ENCODE measurements at regions not wholly inside any gene's neighbourhood (a gene's known extent, or its start where the extent isn't known, plus 50 kb on each side); places are given as distances from the start of the nearest gene placed in this dataset.

- Histone ChIP-seq H3K4me1 (ENCODE audit: control insufficient read depth in 1 of 2, insufficient read depth in 2 of 2, low read length in 2 of 2) (peaks cover 26 to 30% of the 10 kb centered on the region in 2 experiments), H3K4me2 (ENCODE audit: low read length) (no peak overlapping the region), H3K27ac (ENCODE audit: low read depth, low read length) (no peak overlapping the region), H4K20me1 (ENCODE audit: insufficient read depth) (no peaks in the 10 kb centered on the region), H2AFZ (ENCODE audit: low read depth, low read length, poor library complexity, severe bottlenecking) (no peak overlapping the region), H3K9ac (ENCODE audit: low read length) (no peak overlapping the region), H3K36me3 (ENCODE audit: control insufficient read depth in 1 of 2, insufficient read depth in 2 of 2, low read length in 2 of 2) (no peaks in the 10 kb centered on the region), H3K4me3 (replicated peaks in 1 of 2; ENCODE audit: low read depth in 1 of 2, low read length in 2 of 2) (no peak overlapping the region), H3K9me3 (ENCODE audit: control insufficient read depth in 1 of 2, insufficient read depth in 1 of 2, low read depth in 1 of 2, low read length in 2 of 2) (peaks cover 0 to 2% of the 10 kb centered on the region in 2 experiments; a peak in 1 of 4 replicates), H3K9me2 (ENCODE audit: insufficient read depth) (no peaks in the 10 kb centered on the region), H3K79me2 (ENCODE audit: insufficient read depth, low read length) (no peaks in the 10 kb centered on the region), H3K27me3 (ENCODE audit: insufficient read depth, low read length) (no peaks in the 10 kb centered on the region)
- ATAC-seq: no peak
- no TSS peak for BruUV-seq (replicated peaks)
- no peak for DNase-seq (ENCODE audit: low read depth, low spot score)
- ChIA-PET RAD21 (ENCODE audit: low non-redundant PET in 1 of 2, low total read pairs in 2 of 2, uncharacterized antibody in 2 of 2, unreplicated experiment in 2 of 2) (no interaction called here), POLR2A (no interaction called here), CTCF (interaction anchor here (0.6 kb wide), 1 partner anchor 125 kb away, joined by 3 read pairs; no protein-coding TSS in a partner anchor)
- intact Hi-C loops (cut with micrococcal nuclease): no loop called here
- TF ChIP-seq RAD21 (IDR thresholded peaks at IDR 0.05; ENCODE audit: low read depth): no peak
- TF ChIP-seq ZNF274 (IDR thresholded peaks at IDR 0.05; ENCODE audit: low read depth, low read length): no peak
- TF ChIP-seq EGR1 (IDR thresholded peaks at IDR 0.05; ENCODE audit: low read depth): no peak
- TF ChIP-seq MAX (IDR thresholded peaks at IDR 0.05): no peak
- TF ChIP-seq SIN3A (IDR thresholded peaks at IDR 0.05; ENCODE audit: low read depth): no peak
- no peak for TF ChIP-seq TCF7L2 (IDR thresholded peaks at IDR 0.05; ENCODE audit: borderline replicate concordance, extremely low read depth, insufficient read depth, insufficient read length)
- no peak for TF ChIP-seq EZH2 (IDR thresholded peaks at IDR 0.05)
- no peak for TF ChIP-seq ELF1 (IDR thresholded peaks at IDR 0.05; ENCODE audit: borderline replicate concordance, low read depth)
- no peak for TF ChIP-seq SP1 (IDR thresholded peaks at IDR 0.05; ENCODE audit: low read depth)
- TF ChIP-seq REST (IDR thresholded peaks at IDR 0.05; ENCODE audit: low read depth): no peak
- no peak for TF ChIP-seq EZH2phosphoT487 (IDR thresholded peaks at IDR 0.05; ENCODE audit: borderline replicate concordance)
- TF ChIP-seq SRF (IDR thresholded peaks at IDR 0.05; ENCODE audit: low read depth): no peak
- no peak for TF ChIP-seq ZFX (IDR thresholded peaks at IDR 0.05)
- TF ChIP-seq YY1 (IDR thresholded peaks at IDR 0.05; ENCODE audit: extremely low read depth, insufficient replicate concordance, low read depth, low read length): no peak
- TF ChIP-seq CEBPB (IDR thresholded peaks at IDR 0.05; ENCODE audit: low read depth): no peak
- TF ChIP-seq ZBTB33 (IDR thresholded peaks at IDR 0.05; ENCODE audit: extremely low read depth, insufficient replicate concordance, low read length): no peak
- no peak for TF ChIP-seq CTCF (IDR thresholded peaks at IDR 0.05 in 2 of 3, conservative IDR thresholded peaks at IDR 0.05 in 1 of 3; ENCODE audit: borderline replicate concordance in 1 of 3, insufficient read depth in 1 of 3, low read depth in 2 of 3, low read length in 2 of 3)
- no peak for TF ChIP-seq FOSL1 (IDR thresholded peaks at IDR 0.05; ENCODE audit: low read depth)
- TF ChIP-seq POLR2AphosphoS5 (IDR thresholded peaks at IDR 0.05; ENCODE audit: low read depth, low read length): no peak
Observed at GRCh38 chr14:101478796-101479410, 82.4 kb upstream of the DIO3 start.
